Smooth muscle cell (in vitro differentiated cells): ENCODE measurements at regions not wholly inside any gene's neighbourhood (a gene's known extent, or its start where the extent isn't known, plus 50 kb on each side); places are given as distances from the start of the nearest gene placed in this dataset.

ENCODE experiments used
- DNase-seq: peaks from one replicate; lab custom pipeline; 2025; ENCODE audit not compliant: unreplicated experiment; lab: John Stamatoyannopoulos, UW
- H2AFZ ChIP-seq: fragments of 200-600 bp; sonication (generic); 2 replicates; pipeline ENCODE4 v1.6.0; 2016; ENCODE audit warnings: antibody characterized with exemption, low read depth, mild to moderate bottlenecking
- H3F3A ChIP-seq: fragments of 200-600 bp; sonication (generic); 2 replicates; pipeline ENCODE4 v1.6.0; 2017; ENCODE audit warnings: antibody characterized with exemption, low read depth
- H3K27ac ChIP-seq: fragments of 200-600 bp; sonication (generic); 2 replicates; pipeline ENCODE4 v1.5.1; 2016; ENCODE audit warnings: low read depth, mild to moderate bottlenecking
- H3K27me3 ChIP-seq: fragments of 200-600 bp; sonication (generic); 2 replicates; pipeline ENCODE4 v1.6.1; 2016; ENCODE audit warnings: low read depth, mild to moderate bottlenecking
- H3K36me3 ChIP-seq: fragments of 200-600 bp; sonication (generic); 2 replicates; pipeline ENCODE4 v1.5.1; 2016; ENCODE audit warnings: low read depth
- H3K4me1 ChIP-seq: fragments of 200-600 bp; sonication (generic); 2 replicates; pipeline ENCODE4 v1.5.1; 2016; ENCODE audit warnings: low read depth
- H3K4me2 ChIP-seq: fragments of 200-600 bp; sonication (generic); 2 replicates; pipeline ENCODE4 v1.6.0; 2016; ENCODE audit warnings: mild to moderate bottlenecking
- H3K4me3 ChIP-seq: fragments of 200-600 bp; sonication (generic); 2 replicates; pipeline ENCODE4 v1.5.1; 2016; ENCODE audit warnings: mild to moderate bottlenecking
- H3K79me2 ChIP-seq: fragments of 200-600 bp; sonication (generic); 2 replicates; pipeline ENCODE4 v1.6.0; 2016; ENCODE audit warnings: low read depth, mild to moderate bottlenecking
- H3K9ac ChIP-seq: fragments of 200-600 bp; sonication (generic); 2 replicates; pipeline ENCODE4 v1.6.0; 2016; ENCODE audit warnings: low read depth
- H3K9me3 ChIP-seq: fragments of 200-600 bp; sonication (generic); replicated peaks from 2 replicates; pipeline ENCODE4 v1.5.1; 2016; ENCODE audit warnings: low read depth
- H4K20me1 ChIP-seq: fragments of 200-600 bp; sonication (generic); 2 replicates; pipeline ENCODE4 v1.6.0; 2016; ENCODE audit warnings: low read depth
- CTCF ChIP-seq: fragments of 200-600 bp; sonication (generic); IDR thresholded peaks from 2 replicates; pipeline ENCODE4 v1.5.1; 2017; ENCODE audit warnings: borderline replicate concordance, mild to moderate bottlenecking, antibody characterized with exemption; ENCODE audit not compliant: insufficient read depth, poor library complexity, severe bottlenecking
- WGBS: methylation state at CpG from one replicate; pipeline ENCODE4 v1.1.7; 2016; ENCODE audit warnings: low lambda C conversion rate; 5-methylcytosine and 5-hydroxymethylcytosine counted together

- Histone ChIP-seq H3K4me1 (peaks cover 8% of the 10 kb centered on the region), H4K20me1 (no peaks in the 10 kb centered on the region), H3K27ac (no peak overlapping the region), H2AFZ (no peak overlapping the region), H3K4me2 (peak overlapping the region; percentile 61), H3K9me3 (no peaks in the 10 kb centered on the region), H3F3A (no peaks in the 10 kb centered on the region), H3K36me3 (no peaks in the 10 kb centered on the region), H3K4me3 (no peak overlapping the region), H3K79me2 (no peaks in the 10 kb centered on the region), H3K9ac (no peak overlapping the region), H3K27me3 (no peaks in the 10 kb centered on the region)
- no peak for DNase-seq
- WGBS, result 84% methylated on average over 5 of the region's 5 CpGs
- TF ChIP-seq CTCF, result no peak
Measured at GRCh38 chr3:106589311-106589942, 720.6 kb upstream of the CBLB start.

- no peaks in the 10 kb centered on the region for H3F3A ChIP-seq
- peak overlapping the region; percentile 61 for H3K4me2 ChIP-seq
- H3K79me2 ChIP-seq, result no peaks in the 10 kb centered on the region
- H3K9ac ChIP-seq, result no peak overlapping the region
- 21% methylated on average over 1 of the region's 1 CpG for WGBS
- H3K27me3 ChIP-seq, result no peaks in the 10 kb centered on the region
- no peak overlapping the region for H3K4me3 ChIP-seq
- H3K36me3 ChIP-seq, result no peaks in the 10 kb centered on the region
- peaks cover 8% of the 10 kb centered on the region for H3K4me1 ChIP-seq
- DNase-seq, result no peak
- no peaks in the 10 kb centered on the region for H3K9me3 ChIP-seq
- H2AFZ ChIP-seq, result peak overlapping the region; percentile 1
- no peaks in the 10 kb centered on the region for H4K20me1 ChIP-seq
- no peak overlapping the region for H3K27ac ChIP-seq
- TF ChIP-seq CTCF, result no peak
Measured at GRCh38 chr3:106590216-106590615, 721.4 kb upstream of the CBLB start.

GRCh38 chr3:106593381-106593780 lies 724.6 kb upstream of the CBLB start:
- H3K27ac ChIP-seq, result no peak overlapping the region
- H3K9me3 ChIP-seq, result peaks cover 7% of the 10 kb centered on the region
- H3K9ac ChIP-seq, result no peak overlapping the region
- H3K36me3 ChIP-seq, result no peaks in the 10 kb centered on the region
- no peak for TF ChIP-seq CTCF
- H4K20me1 ChIP-seq, result no peaks in the 10 kb centered on the region
- 82% methylated on average over 2 of the region's 2 CpGs for WGBS
- H3K4me2 ChIP-seq, result no peak overlapping the region
- H3K4me1 ChIP-seq, result peaks cover 8% of the 10 kb centered on the region
- H3F3A ChIP-seq, result no peaks in the 10 kb centered on the region
- H3K27me3 ChIP-seq, result no peaks in the 10 kb centered on the region
- no peak overlapping the region for H3K4me3 ChIP-seq
- DNase-seq, result no peak
- no peaks in the 10 kb centered on the region for H3K79me2 ChIP-seq
- no peak overlapping the region for H2AFZ ChIP-seq

GRCh38 chr3:106609666-106610301 lies 741.0 kb upstream of the CBLB start:
- no peak overlapping the region for H3K27ac ChIP-seq
- no peaks in the 10 kb centered on the region for H3K9me3 ChIP-seq
- no peaks in the 10 kb centered on the region for H3F3A ChIP-seq
- H3K9ac ChIP-seq, result no peak overlapping the region
- H3K36me3 ChIP-seq, result no peaks in the 10 kb centered on the region
- no peaks in the 10 kb centered on the region for H3K27me3 ChIP-seq
- WGBS, result 7% methylated on average over 2 of the region's 2 CpGs
- H4K20me1 ChIP-seq, result no peaks in the 10 kb centered on the region
- peaks cover 5% of the 10 kb centered on the region for H3K4me1 ChIP-seq
- peak; percentile 0 for DNase-seq
- no peak overlapping the region for H3K4me3 ChIP-seq
- H2AFZ ChIP-seq, result peak overlapping the region; percentile 29
- TF ChIP-seq CTCF, result peak; percentile 93
- H3K79me2 ChIP-seq, result no peaks in the 10 kb centered on the region
- H3K4me2 ChIP-seq, result no peak overlapping the region
